HL-60 (cell line): ENCODE measurements at regions not wholly inside any gene's neighbourhood (a gene's known extent, or its start where the extent isn't known, plus 50 kb on each side); places are given as distances from the start of the nearest gene placed in this dataset.
"Not testable (repeated sequence)": the region's sequence is repeated elsewhere in the genome, so short reads cannot be mapped to it uniquely, and the experiment has no call there.

Experiments
- DNase-seq, 2 experiments: peaks; one replicate each; pipeline ENCODE4 v3.0.0-alpha.2; 2010 to 2020; ENCODE audit warnings: low read depth in 1 of 2, low spot score in 1 of 2
- H3K27ac ChIP-seq: fragments of 250-450 bp; sonication (Bioruptor Pico); replicated peaks from 2 replicates; pipeline ENCODE4 v1.5.1; 2020; ENCODE audit warnings: mild to moderate bottlenecking, moderate library complexity
- H3K27me3 ChIP-seq: fragments of 250-450 bp; sonication (Bioruptor Pico); 2 replicates; pipeline ENCODE4 v1.5.1; 2021; ENCODE audit warnings: mild to moderate bottlenecking, moderate library complexity; ENCODE audit not compliant: insufficient read depth, poor library complexity, severe bottlenecking
- H3K4me3 ChIP-seq: replicated peaks from 2 replicates; pipeline ENCODE4 v1.5.1; 2011; ENCODE audit warnings: mild to moderate bottlenecking, control low read depth, low read length; ENCODE audit not compliant: insufficient read depth
- GABPA ChIP-seq: IDR thresholded peaks from 2 replicates; pipeline ENCODE4 v1.6.1; 2012; ENCODE audit warnings: low read depth
- POLR2AphosphoS5 ChIP-seq: IDR thresholded peaks from 2 replicates; pipeline ENCODE4 v1.6.1; 2012; ENCODE audit warnings: low read depth
- SPI1 ChIP-seq: IDR thresholded peaks from 2 replicates; pipeline ENCODE4 v1.6.1; 2012; ENCODE audit warnings: low read depth, mild to moderate bottlenecking, borderline replicate concordance
- TF ChIP-seq, protein P1 (sequence below): IDR thresholded peaks from one replicate; pipeline ENCODE4 v1.5.1; 2011; ENCODE audit warnings: low read length, control low read depth, inconsistent platforms; ENCODE audit not compliant: insufficient read depth
- TF ChIP-seq, protein P2 (sequence below): IDR thresholded peaks from 2 replicates; pipeline ENCODE4 v1.6.1; 2012; ENCODE audit warnings: low read depth; ENCODE audit not compliant: insufficient replicate concordance

DNA sequence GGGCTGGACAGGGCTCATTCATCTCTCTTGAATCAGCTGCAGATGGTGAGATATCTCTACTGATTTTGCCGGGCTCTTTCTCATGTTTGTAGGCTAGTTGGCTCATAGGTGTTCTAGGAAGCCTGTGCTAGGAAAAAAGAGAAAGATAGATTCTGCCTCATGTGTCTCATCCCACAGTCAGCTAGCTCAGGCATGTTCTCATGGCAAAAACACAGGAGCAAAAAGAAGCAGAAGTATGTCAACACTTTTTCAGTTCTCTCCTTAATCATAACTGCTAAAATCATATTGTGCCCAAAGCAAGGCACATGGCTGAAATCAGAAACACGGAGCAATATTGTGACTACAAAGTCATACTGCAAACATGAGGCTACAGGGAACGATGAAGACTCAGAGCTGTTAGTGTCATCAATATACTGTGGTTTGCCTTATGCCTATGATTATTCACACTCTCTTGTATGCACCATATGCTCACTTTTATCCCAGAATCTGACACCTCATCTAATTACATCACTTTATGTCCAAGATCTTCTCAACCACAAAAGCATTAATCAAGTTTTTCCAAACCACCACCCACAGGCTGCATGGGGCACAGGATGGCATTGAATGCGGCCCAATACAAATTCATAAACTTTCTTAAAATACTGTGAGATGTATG, 571.9 kb upstream of the CNTNAP5 start:
- TF ChIP-seq, protein P1, sequence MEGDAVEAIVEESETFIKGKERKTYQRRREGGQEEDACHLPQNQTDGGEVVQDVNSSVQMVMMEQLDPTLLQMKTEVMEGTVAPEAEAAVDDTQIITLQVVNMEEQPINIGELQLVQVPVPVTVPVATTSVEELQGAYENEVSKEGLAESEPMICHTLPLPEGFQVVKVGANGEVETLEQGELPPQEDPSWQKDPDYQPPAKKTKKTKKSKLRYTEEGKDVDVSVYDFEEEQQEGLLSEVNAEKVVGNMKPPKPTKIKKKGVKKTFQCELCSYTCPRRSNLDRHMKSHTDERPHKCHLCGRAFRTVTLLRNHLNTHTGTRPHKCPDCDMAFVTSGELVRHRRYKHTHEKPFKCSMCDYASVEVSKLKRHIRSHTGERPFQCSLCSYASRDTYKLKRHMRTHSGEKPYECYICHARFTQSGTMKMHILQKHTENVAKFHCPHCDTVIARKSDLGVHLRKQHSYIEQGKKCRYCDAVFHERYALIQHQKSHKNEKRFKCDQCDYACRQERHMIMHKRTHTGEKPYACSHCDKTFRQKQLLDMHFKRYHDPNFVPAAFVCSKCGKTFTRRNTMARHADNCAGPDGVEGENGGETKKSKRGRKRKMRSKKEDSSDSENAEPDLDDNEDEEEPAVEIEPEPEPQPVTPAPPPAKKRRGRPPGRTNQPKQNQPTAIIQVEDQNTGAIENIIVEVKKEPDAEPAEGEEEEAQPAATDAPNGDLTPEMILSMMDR, result no peak
- TF ChIP-seq POLR2AphosphoS5 (no peak), GABPA (no peak), SPI1 (no peak)
- TF ChIP-seq, protein P2, sequence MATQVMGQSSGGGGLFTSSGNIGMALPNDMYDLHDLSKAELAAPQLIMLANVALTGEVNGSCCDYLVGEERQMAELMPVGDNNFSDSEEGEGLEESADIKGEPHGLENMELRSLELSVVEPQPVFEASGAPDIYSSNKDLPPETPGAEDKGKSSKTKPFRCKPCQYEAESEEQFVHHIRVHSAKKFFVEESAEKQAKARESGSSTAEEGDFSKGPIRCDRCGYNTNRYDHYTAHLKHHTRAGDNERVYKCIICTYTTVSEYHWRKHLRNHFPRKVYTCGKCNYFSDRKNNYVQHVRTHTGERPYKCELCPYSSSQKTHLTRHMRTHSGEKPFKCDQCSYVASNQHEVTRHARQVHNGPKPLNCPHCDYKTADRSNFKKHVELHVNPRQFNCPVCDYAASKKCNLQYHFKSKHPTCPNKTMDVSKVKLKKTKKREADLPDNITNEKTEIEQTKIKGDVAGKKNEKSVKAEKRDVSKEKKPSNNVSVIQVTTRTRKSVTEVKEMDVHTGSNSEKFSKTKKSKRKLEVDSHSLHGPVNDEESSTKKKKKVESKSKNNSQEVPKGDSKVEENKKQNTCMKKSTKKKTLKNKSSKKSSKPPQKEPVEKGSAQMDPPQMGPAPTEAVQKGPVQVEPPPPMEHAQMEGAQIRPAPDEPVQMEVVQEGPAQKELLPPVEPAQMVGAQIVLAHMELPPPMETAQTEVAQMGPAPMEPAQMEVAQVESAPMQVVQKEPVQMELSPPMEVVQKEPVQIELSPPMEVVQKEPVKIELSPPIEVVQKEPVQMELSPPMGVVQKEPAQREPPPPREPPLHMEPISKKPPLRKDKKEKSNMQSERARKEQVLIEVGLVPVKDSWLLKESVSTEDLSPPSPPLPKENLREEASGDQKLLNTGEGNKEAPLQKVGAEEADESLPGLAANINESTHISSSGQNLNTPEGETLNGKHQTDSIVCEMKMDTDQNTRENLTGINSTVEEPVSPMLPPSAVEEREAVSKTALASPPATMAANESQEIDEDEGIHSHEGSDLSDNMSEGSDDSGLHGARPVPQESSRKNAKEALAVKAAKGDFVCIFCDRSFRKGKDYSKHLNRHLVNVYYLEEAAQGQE, result no peak
- Histone ChIP-seq H3K4me3 (no peak overlapping the region), H3K27ac (no peak overlapping the region), H3K27me3 (no peaks in the 10 kb centered on the region)
- DNase-seq, result no peak

DNA sequence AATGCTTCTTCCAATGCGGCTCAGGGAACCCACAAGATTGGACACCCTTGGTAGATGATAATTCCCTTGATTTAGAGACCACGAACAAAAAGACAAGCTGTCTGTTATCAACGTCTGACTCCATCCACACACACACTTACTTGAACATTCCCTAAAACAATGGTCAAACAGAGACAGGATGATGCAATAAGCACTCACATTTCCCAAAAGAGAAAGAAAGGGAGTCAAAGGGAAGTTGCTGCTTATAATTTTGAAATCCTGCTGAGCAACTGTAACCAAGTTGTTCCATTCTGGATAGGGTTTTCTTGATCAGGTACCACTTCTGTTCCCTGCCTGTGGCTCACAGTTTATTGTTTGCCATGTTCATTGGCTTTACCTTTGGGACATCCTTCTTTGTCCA, 571.3 kb upstream of the CNTNAP5 start:
- no peak for DNase-seq
- no peaks in the 10 kb centered on the region for H3K27me3 ChIP-seq
- H3K4me3 ChIP-seq, result no peak overlapping the region
- no peak overlapping the region for H3K27ac ChIP-seq
- no peak for TF ChIP-seq POLR2AphosphoS5
- TF ChIP-seq SPI1, result no peak
- TF ChIP-seq, protein P2, result no peak
- TF ChIP-seq, protein P1, result no peak
- no peak for TF ChIP-seq GABPA

DNA sequence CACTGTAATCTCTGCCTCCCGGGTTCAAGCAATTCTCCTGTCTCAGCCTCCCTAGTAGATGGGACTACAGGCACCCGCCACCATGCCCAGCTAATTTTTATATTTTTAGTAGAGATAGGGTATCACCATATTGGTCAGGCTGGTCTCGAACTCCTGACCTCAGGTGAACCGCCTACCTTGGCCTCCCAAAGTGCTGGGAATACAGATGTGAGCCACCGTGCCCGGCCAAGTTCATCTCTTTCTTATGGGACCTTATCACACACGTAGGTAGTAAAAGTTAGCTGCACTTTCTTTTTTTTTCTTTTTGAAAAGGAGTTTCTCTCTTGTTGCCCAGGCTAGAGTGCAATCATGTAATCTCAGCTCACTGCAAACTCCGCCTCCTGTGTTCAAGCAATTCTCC, 569.9 kb upstream of the CNTNAP5 start:
- DNase-seq, H3K27me3 ChIP-seq, H3K4me3 ChIP-seq, H3K27ac ChIP-seq: not testable (repeated sequence)

DNA sequence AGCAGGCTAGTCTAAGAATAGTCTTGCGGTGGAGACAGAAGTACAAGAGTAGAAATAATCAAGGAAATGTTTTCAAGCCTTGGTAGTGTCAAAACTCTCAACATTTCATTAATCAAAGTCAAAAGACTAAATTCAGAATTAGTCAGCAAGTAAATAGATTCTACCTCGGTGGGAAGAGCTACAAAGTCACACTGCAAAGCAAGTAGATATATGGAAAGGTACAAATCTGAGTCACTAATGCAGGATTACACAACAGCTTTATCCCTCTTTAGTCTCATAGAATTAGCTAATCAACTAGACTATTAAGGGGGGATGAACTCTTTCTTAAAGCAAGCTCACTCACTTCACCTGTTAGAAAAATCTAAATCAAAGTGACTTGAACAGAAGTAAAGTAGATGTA, 568.7 kb upstream of the CNTNAP5 start:
- TF ChIP-seq GABPA (no peak), SPI1 (no peak), POLR2AphosphoS5 (no peak)
- TF ChIP-seq, protein P2, result no peak
- TF ChIP-seq, protein P1, result no peak
- DNase-seq, result no peak
- no peak overlapping the region for H3K4me3 ChIP-seq
- no peaks in the 10 kb centered on the region for H3K27me3 ChIP-seq
- no peak overlapping the region for H3K27ac ChIP-seq
